Hematopoietic multipotent progenitor cell treated with erythropoietin and hydrocortisone succinate and interleukin-3 and kit ligand, for 6 days (in vitro differentiated cells): ENCODE measurements at regions not wholly inside any gene's neighbourhood (a gene's known extent, or its start where the extent isn't known, plus 50 kb on each side); places are given as distances from the start of the nearest gene placed in this dataset.
A peak's percentile ranks its signal among the peaks of the same experiment; 100 is the strongest.

Source experiments
- DNase-seq: peaks from one replicate; pipeline ENCODE4 v3.0.0-alpha.2; 2015

- DNase-seq: no peak
These were observed 166.1 kb upstream of the OPRM1 start for GRCh38 chr6:153872946-153873345.

GRCh38 chr6:153862927-153863326 is 176.1 kb upstream of the OPRM1 start:
- no peak for DNase-seq

- DNase-seq: no peak
These were observed 176.9 kb upstream of the OPRM1 start for GRCh38 chr6:153862139-153862538.

GRCh38 chr6:153858529-153858928 is 180.5 kb upstream of the OPRM1 start:
- DNase-seq: no peak

GRCh38 chr6:153856929-153857376 is 182.1 kb upstream of the OPRM1 start:
- no peak for DNase-seq

- peak; percentile 11 for DNase-seq
These were observed 186.6 kb upstream of the OPRM1 start for GRCh38 chr6:153852481-153852880.

- DNase-seq: no peak
These were observed 187.0 kb upstream of the OPRM1 start for GRCh38 chr6:153852034-153852433.

- DNase-seq: no peak
These were observed 189.8 kb upstream of the OPRM1 start for GRCh38 chr6:153849072-153849779.

GRCh38 chr6:153843420-153843819 is 195.6 kb upstream of the OPRM1 start:
- no peak for DNase-seq

GRCh38 chr6:153842491-153842890 is 196.5 kb upstream of the OPRM1 start:
- no peak for DNase-seq

GRCh38 chr6:153840039-153840850 is 198.8 kb upstream of the OPRM1 start:
- DNase-seq: no peak

- no peak for DNase-seq
These were observed 206.5 kb upstream of the OPRM1 start for GRCh38 chr6:153832543-153832942.

GRCh38 chr6:153831350-153832078 is 207.5 kb upstream of the OPRM1 start:
- DNase-seq: no peak

- no peak for DNase-seq
These were observed 221.9 kb upstream of the OPRM1 start for GRCh38 chr6:153817173-153817572.

- DNase-seq: no peak
These were observed 222.7 kb upstream of the OPRM1 start for GRCh38 chr6:153816366-153816765.

- no peak for DNase-seq
These were observed 224.9 kb upstream of the OPRM1 start for GRCh38 chr6:153814136-153814535.

- no peak for DNase-seq
These were observed 234.2 kb upstream of the OPRM1 start for GRCh38 chr6:153804755-153805330.

GRCh38 chr6:153801917-153802316 is 237.1 kb upstream of the OPRM1 start:
- no peak for DNase-seq

- no peak for DNase-seq
These were observed 238.4 kb upstream of the OPRM1 start for GRCh38 chr6:153800580-153801188.

- peak; percentile 5 for DNase-seq
These were observed 248.1 kb upstream of the OPRM1 start for GRCh38 chr6:153790876-153791473.

- DNase-seq: no peak
These were observed 249.0 kb upstream of the OPRM1 start for GRCh38 chr6:153790048-153790447.

GRCh38 chr6:153787341-153787606 is 251.8 kb upstream of the OPRM1 start:
- DNase-seq: no peak

- DNase-seq: no peak
These were observed 257.7 kb upstream of the OPRM1 start for GRCh38 chr6:153781306-153781705.
